ENCODE measurements at regions not wholly inside any gene's neighbourhood (a gene's known extent, or its start where the extent isn't known, plus 50 kb on each side); places are given as distances from the start of the nearest gene placed in this dataset.
"Not testable (repeated sequence)": the region's sequence is repeated elsewhere in the genome, so short reads cannot be mapped to it uniquely, and the experiment has no call there.

- DNase-seq (ENCODE audit: low spot score), result no peak
Observed at GRCh38 chr16:6856578-6856977, 476.1 kb upstream of the RBFOX1 start.

DNA sequence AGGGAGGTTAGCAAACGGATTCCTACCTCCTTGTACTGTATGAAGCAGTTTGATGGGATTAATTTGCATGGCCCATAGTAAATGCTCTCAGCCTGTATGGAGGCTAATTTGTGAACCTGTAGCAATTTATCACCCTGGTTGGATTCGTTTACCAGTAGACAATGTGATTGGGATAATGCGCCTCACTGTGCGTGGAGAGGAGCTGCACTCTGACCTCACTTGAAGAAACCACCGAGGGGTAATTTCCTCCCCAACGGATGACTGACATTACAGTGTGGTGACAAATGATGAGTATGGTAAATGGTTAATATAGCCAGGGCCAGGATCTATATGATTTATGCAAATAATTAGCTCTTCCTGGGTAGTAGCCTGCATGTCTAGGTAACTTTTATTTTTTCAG, 479.1 kb upstream of the RBFOX1 start:
- DNase-seq (ENCODE audit: low spot score), result no peak

- DNase-seq (ENCODE audit: low spot score), result no peak
Observed at GRCh38 chr16:6852643-6853225, 479.9 kb upstream of the RBFOX1 start.

DNA sequence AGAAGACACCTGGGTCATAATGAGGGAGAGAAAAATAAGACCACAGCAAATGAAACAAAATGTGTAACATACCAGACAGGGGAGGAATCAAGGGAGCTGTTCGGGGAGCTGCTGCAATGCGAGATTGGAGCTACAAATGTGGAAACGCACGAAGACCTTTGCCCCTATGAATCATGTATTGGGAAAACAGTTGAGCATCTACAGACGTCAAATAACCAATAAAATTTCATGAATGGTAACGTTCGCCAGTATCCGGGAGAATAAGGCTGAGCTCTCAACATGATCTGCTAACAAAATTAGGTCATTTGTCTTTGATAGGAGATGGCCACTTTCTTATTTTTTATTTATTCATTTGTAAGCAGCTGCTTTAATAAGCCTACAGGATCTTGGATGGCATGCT, 486.2 kb upstream of the RBFOX1 start:
- DNase-seq (ENCODE audit: low spot score), result peak; percentile 1

- DNase-seq (ENCODE audit: low spot score), result no peak
Observed at GRCh38 chr16:6841392-6841791, 491.3 kb upstream of the RBFOX1 start.

GRCh38 chr16:6837722-6838121, 494.9 kb upstream of the RBFOX1 start:
- no peak for DNase-seq (ENCODE audit: low spot score)

DNA sequence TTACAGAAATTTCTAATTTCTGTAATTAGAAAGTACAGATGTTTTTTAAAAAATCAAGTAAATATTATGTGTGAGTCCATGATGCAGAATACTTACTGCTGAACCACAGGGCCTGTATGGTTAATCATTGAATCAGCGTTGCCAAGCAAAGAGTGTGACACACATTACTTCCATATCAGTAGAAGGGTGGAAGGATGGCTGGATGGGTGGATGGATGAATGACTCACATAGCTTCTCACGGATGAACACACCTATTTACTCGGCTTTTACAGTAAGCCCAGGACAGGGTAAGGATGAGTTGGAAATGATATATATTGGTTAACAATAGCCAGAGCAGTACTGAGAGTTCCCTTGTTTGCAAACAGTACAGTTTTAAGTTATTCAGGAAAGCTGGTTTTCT, 495.9 kb upstream of the RBFOX1 start:
- no peak for DNase-seq (ENCODE audit: low spot score)

DNA sequence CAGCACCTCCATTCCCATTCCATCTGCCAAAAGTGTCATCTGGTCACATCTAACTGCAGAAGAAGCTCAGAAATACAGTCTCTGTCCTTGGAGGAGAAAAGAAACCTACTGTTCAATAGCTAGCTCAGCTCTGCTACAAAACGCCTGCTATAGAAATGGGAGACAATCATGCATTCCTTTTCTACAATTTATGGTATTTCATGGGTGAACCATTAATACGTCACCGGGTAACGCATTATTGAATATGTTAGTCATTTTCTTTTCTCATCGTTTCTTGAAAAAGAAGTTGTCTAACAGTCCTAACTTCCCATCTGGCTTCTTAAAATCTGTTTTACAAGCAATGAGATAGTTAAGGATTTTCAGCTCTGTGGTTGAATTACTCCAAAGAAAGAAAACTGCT, 496.7 kb upstream of the RBFOX1 start:
- DNase-seq (ENCODE audit: low spot score), result no peak

DNA sequence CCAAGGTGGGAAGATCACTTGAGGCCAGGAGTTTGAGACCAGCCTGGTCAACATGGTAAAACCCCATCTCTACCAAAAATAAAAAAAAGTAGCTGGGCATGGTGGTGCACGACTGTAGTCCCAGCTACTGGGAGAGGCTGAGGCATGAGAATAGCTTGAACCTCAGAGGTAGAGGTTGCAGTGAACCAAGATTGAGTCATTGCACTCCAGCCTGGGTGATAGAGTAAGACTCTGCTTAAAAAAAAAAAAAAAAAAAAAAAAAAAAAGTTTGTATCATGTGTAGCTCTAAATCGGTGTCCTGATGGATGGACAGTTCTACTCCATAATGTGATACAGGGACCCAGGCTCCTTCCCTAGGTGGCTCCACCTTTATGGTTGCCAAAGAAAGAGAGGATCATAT, 497.1 kb upstream of the RBFOX1 start:
- DNase-seq (ENCODE audit: low spot score), result no peak

- no peak for DNase-seq (ENCODE audit: low spot score)
Observed at GRCh38 chr16:6828690-6829089, 504.0 kb upstream of the RBFOX1 start.

- no peak for DNase-seq (ENCODE audit: low spot score)
Observed at GRCh38 chr16:6827931-6828330, 504.7 kb upstream of the RBFOX1 start.

- DNase-seq (ENCODE audit: low spot score), result no peak
Observed at GRCh38 chr16:6827267-6827666, 505.4 kb upstream of the RBFOX1 start.

DNA sequence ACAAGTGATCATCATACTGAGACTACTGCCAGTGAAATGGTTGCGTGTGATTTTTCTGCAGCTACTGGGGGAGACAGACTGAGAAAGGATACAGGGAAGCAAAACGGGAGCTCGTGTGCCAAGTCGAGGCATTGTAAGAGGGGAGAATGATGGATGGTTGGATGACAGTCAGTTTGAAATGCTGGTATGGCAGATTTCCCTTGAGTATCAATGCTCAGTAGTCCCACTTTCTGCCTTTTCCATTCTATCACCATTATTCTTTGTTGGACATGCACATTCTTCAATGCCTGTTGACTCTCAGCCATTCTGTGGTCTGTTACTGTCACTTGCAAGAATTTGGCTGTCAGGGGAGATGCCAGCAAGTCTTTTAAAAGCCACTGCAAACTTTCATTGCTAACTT, 510.6 kb upstream of the RBFOX1 start:
- DNase-seq (ENCODE audit: low spot score), result no peak

DNA sequence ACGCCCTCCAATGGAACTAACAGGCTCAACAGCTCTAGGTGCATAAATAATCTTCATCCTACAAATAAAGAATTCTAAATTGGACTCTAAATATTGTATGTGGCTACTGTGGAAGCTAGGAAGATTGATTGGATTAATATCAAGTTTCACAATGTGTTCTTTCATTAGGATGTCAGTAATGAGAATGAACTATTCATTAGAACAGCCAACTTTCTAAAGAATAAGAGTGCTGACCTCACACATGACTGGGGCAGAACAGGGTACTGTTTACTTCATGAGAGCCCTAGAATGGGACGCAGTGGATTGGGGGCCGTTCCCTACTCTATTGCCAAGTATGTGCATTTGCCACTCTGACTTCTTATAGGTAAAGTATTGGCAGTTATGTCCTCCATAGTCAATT, 528.2 kb upstream of the RBFOX1 start:
- DNase-seq (ENCODE audit: low spot score), result no peak

- no peak for DNase-seq (ENCODE audit: low spot score)
Observed at GRCh38 chr16:6803176-6803575, 529.5 kb upstream of the RBFOX1 start.

- DNase-seq (ENCODE audit: low spot score), result no peak
Observed at GRCh38 chr16:6797223-6797622, 535.4 kb upstream of the RBFOX1 start.

DNA sequence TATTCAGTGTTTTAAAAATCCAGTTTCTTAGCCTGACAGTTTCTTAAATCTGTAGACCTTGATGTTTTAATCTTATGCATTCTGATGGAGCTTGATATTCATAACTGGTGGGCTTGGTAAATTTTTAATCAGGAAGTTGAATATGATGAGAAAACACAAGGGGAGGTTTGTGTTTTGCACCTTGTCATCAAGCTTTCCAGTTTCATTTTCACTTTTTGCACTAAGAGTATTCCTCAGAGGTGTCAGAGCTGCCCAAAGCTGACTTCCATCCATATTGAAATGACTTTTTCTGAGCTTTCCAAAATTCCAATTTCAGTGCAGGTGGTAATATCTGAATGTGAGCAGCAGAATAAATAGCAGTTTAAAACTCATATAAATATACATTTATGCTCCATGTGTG, 555.0 kb upstream of the RBFOX1 start:
- no peak for DNase-seq (ENCODE audit: low spot score)

DNA sequence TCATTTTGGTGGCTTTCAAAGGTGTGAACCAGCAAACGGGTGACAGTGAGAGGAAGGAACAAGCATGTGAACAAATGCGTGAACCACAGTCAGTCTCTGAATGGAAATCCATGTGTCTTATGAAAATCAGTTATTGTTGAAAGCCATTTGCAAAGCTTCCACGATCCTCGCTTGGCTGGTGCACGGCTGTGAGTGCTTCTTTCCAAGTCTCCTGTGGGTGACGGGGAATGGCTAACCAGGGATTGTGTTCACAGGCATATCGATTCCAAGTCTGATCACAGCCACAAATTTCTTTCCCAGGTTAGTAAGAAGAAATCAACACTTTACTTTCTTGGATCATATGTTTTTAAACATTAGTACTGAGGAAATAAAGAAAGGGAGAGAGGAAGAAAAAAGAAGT, 556.9 kb upstream of the RBFOX1 start:
- no peak for DNase-seq (ENCODE audit: low spot score)

DNA sequence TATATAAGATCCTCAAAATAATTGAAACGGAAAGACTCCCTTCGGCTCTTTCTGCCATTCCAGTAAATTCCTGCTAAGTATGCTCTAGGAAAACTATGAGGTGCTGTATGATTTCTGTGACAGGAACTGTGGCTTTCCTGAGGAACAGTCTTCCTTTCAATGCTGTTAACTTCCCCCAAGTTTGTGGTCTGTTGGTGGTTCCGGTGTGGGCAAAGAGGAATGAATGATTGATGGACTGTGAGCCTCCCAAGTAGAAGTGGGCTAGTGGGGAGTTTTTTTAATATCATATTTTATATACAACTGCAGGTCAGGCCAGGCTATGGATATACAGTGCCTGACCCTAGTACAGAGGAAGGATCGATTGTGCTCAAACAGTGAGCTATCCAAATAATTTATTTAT, 560.7 kb upstream of the RBFOX1 start:
- DNase-seq (ENCODE audit: low spot score), result no peak

DNA sequence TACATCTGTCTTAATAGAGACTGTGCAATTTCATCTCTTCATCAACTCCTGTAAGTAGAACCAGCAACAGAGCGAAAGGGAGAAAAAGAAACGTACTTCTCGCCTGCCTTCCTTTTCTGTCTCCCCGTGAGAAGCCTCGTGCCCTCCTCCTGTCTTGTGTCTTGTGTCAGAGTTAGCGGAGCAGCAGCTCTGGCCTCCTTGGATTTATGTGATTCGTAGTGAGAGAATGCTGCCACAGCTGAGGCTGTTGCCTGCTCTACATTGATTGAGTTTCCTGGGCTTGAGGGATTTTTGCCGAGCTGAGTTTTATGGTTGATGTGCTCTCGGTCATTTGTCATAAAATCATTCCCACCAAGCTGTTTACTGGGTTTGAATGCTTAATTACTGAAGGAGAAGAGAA, 579.1 kb upstream of the RBFOX1 start:
- no peak for DNase-seq (ENCODE audit: low spot score)

GRCh38 chr16:6751191-6751590, 581.5 kb upstream of the RBFOX1 start:
- no peak for DNase-seq (ENCODE audit: low spot score)

DNA sequence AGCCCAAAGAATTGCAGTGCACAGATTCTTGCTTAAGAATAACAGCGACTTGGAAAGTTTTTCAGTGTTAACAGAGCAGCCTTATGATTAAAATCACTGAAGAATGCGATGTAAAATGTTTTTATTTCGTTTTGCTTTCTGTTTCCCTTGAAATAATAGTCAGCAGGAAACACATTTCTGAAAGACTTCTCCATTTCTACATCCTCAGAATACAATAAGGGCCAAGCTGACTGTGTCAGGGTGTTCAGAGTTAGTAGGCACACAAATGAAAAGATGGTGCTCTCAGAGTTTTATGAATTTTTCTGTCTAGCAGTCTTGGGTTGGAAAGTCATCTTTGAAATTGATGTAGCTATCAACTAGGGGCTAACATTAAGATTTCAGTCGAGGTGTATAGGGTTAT, 582.9 kb upstream of the RBFOX1 start:
- no peak for DNase-seq (ENCODE audit: low spot score)

- not testable (repeated sequence) for DNase-seq (ENCODE audit: low spot score)
Observed at GRCh38 chr16:6736302-6736701, 596.3 kb upstream of the RBFOX1 start.

DNA sequence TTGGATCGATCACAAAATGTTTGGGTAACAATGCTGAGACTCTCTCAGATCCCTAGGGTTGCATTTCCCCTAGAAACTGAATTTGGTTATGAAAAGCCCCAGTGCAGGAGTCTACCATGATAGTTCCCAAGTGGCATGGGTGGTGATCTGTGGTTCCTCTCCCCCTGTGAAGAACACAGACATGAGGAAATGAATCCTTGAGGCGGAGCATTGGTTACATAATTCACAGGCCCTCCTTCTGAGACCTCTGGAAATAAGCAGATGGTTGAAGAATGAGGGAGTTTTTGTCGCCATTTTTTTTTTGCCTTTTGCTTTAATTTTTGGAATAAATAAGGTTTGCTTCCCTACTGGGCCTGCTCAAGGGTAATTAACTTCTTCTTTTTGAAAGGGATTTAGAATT, 597.0 kb upstream of the RBFOX1 start:
- no peak for DNase-seq (ENCODE audit: low spot score)

DNA sequence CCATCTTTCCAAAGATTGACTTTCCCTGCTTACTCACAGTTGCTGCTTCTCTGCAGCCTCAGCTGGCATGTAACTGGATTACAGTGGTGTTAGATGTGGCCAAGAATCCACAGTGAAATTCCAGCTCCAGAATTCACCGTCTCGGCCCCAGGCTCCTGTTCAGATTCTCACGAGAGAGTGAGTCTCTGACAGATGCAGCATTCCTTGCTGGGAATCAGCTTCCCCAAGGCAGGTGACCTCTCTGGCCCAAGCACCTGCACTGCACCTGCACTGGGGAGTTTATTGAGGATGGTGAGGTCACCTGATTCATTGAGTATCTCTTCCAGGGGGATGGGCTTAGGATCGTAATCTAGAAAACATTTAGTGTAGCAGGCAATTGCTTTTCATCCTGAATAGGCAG, 600.5 kb upstream of the RBFOX1 start:
- no peak for DNase-seq (ENCODE audit: low spot score)

All from HT-29 (cell line).